Right lobe of liver (tissue), 4 donors: ENCODE measurements at regions not wholly inside any gene's neighbourhood (a gene's known extent, or its start where the extent isn't known, plus 50 kb on each side); places are given as distances from the start of the nearest gene placed in this dataset.

Source experiments
- POLR2A ChIP-seq: fragments of 450-650 bp; IDR thresholded peaks from one replicate; pipeline ENCODE4 v1.6.1; 2017; ENCODE audit warnings: antibody characterized with exemption, mild to moderate bottlenecking
- TF ChIP-seq, protein P1 (sequence below), 4 donors: fragments of 200-600 bp in 3 of 4; fragments of 450-650 bp in 1 of 4; IDR thresholded peaks; one replicate each; pipeline versions ENCODE4 v1.5.1 to v1.8.0; 2016 to 2022; ENCODE audit warnings: antibody characterized with exemption in 4 of 4, mild to moderate bottlenecking in 2 of 4
- donor health status: DM: no; HTN: no; CAD: no.
- donor health status: DM: no; HTN: no; CAD: no.
- donor health status: DM: no; HTN: yes; CAD: no.

DNA sequence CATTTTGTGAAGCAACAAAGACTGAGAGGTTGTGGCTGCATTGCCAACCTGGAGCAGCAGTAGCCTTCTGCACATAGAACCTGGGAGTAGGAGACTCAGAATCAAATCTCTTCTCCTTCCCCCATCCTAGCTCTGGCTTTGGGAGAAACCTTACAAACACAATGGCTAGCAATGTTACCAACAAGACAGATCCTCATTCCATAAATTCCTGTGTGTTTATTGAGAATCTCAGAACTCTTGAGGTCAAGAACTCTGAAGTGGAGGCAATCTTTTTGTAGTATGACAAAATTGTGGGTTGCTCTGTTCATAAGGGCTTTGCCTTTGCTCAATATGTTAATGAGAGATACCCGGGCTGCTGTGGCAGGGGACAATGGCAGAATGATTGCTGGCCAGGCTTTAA lies 406.7 kb upstream of the SPANXN1 start:
- TF ChIP-seq, protein P1, sequence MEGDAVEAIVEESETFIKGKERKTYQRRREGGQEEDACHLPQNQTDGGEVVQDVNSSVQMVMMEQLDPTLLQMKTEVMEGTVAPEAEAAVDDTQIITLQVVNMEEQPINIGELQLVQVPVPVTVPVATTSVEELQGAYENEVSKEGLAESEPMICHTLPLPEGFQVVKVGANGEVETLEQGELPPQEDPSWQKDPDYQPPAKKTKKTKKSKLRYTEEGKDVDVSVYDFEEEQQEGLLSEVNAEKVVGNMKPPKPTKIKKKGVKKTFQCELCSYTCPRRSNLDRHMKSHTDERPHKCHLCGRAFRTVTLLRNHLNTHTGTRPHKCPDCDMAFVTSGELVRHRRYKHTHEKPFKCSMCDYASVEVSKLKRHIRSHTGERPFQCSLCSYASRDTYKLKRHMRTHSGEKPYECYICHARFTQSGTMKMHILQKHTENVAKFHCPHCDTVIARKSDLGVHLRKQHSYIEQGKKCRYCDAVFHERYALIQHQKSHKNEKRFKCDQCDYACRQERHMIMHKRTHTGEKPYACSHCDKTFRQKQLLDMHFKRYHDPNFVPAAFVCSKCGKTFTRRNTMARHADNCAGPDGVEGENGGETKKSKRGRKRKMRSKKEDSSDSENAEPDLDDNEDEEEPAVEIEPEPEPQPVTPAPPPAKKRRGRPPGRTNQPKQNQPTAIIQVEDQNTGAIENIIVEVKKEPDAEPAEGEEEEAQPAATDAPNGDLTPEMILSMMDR (IDR thresholded peaks at IDR 0.05), result no peak
- TF ChIP-seq POLR2A, result no peak
